ENCODE measurements at regions not wholly inside any gene's neighbourhood (a gene's known extent, or its start where the extent isn't known, plus 50 kb on each side); places are given as distances from the start of the nearest gene placed in this dataset.
"Not testable (repeated sequence)": the region's sequence is repeated elsewhere in the genome, so short reads cannot be mapped to it uniquely, and the experiment has no call there.

DNA sequence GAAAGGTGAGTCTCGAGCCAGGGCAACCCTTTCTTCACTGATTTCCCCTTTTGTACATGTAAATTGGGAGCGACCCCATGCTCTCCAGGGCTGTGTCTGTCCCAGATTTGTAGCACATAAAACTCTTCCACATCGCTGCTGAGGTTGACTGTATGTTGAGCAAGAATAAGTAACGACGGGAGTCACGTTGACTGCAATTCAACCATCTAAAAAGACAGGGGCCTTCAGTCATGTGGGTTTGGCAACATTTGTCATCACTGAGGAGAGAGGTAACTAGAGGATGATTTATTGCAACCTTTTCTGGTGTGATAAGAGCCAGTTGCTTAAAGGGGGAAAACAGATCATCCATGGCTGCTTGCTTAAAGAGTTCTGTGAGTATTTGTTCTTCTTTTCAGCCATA is 159.4 kb upstream of the SULF2 start:
- DNase-seq: no peak

GRCh38 chr20:47941869-47942268 is 156.6 kb upstream of the SULF2 start:
- DNase-seq: no peak

GRCh38 chr20:47940101-47940813 is 155.0 kb upstream of the SULF2 start:
- no peak for DNase-seq

DNA sequence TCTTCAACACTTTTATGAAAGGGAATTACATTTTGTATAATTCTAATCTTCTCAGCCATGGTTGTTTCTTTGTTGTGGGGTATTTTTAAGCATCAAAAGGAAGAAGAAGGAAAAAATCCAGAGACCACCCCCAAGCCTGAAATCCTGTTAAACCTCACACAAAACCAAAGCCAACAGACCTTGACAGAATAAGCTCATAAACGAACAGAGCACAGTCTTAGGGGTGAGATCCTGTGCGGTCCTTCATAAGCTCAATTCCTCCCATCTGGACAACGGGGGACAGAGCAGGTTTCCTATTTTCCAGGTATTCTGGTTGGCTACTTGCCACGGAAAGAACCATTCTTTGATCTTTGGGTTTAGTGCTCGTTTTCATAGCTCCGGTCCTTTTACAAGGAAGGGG is 151.3 kb upstream of the SULF2 start:
- DNase-seq: no peak

DNA sequence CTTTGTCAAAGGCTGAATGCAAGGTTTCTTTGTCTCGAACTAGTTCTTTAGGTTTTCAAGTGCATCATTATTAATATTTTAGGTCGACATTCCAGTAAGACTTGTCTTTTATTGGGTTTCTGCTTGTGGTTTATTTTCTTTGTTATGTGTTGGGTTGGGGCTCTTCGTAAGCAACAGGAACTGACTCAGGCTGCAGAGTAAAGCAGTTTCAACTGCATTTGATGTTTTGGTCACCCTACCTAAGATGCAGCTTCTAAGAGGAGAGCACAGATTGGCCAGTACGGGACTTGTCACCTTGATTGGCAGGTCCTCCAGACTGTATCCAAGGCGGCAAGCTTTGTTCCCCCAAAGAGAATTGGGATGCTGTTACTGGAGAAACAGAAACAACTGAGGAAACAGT is 149.5 kb upstream of the SULF2 start:
- no peak for DNase-seq

GRCh38 chr20:47931443-47931842 is 146.2 kb upstream of the SULF2 start:
- no peak for DNase-seq

- DNase-seq: no peak
Measured at GRCh38 chr20:47931002-47931401, 145.7 kb upstream of the SULF2 start.

DNA sequence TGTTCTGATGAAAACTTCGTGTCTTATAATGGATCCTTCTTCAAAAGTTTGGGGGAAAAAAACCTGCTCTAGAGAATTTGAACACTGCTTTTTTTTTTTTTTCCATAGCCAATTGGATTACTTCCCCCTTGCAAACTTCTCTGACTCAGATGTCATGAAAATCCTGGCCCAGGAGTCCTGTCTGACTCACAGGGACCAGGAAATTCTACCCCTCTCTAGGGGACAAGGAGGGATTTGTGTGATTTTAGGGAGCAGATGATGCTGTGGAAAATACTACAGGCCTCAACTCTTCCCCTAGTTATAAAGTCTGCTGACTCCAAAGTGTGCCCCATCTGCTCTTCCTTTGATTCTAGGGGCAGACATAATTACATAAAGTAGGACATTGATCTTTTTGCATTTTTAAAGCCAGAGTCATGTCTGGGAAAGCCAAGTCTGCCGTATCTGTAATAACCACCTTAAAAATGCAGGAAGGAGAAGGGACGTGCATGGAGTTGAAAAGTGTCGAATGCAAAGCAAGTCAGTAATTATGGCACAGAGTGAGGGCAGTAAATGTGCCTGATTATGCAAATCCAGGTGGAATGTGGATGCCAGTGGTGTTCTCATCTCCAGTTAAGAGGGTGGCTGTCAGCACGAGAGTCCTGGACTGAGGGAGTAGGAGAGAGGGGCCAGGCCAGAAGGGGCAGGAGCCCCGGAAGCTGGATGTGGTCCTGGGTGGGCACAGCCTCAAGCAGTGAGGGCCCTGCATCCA is 144.3 kb upstream of the SULF2 start:
- DNase-seq: no peak

- DNase-seq: no peak
Measured at GRCh38 chr20:47927944-47928343, 142.7 kb upstream of the SULF2 start.

DNA sequence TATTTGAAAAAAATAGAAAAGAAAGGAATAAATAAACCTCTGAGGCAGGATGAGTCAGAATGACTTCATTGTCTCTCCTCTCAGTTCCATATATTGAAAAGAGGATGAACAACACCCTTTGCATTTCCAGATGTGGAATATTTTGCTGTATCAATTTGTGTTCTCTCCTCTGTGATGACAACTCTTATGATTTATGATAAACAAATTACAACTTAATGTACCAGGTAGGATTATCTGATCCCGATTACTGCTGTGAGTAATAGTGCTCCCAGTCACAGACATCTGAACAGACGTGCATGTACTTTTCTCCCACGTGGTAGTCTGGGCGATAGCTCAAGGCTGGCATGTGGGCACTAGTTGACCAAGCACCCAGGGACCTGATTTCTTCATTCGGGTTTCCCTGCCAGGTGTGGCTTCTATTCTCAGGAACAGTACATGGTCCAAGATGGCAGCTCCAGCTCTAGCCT is 142.1 kb upstream of the SULF2 start:
- no peak for DNase-seq

- DNase-seq: no peak
Measured at GRCh38 chr20:47926731-47927130, 141.4 kb upstream of the SULF2 start.

GRCh38 chr20:47925593-47925992 is 140.3 kb upstream of the SULF2 start:
- DNase-seq: no peak

GRCh38 chr20:47922269-47922668 is 137.0 kb upstream of the SULF2 start:
- DNase-seq: no peak

DNA sequence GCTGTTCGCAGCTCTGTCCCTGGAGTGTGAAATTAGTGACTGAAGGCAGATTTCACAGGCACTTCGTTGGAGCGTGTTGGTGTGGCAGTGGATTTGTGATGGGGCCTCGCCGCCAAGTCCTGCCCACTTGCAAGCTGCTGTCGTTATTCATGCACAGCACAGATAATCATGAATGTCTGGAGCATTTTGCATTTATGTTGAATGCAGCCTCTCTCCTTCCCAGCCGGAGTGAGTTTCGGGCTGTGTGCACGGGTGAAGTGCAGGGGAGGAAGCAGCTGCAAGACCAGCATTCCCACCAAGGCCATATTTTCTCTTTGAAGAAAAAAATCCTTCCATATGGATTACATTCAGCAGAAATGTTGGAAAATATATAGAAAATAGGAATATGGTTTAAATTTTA is 136.5 kb upstream of the SULF2 start:
- not testable (repeated sequence) for DNase-seq

GRCh38 chr20:47921408-47921807 is 136.1 kb upstream of the SULF2 start:
- no peak for DNase-seq

- no peak for DNase-seq
Measured at GRCh38 chr20:47917549-47918070, 132.3 kb upstream of the SULF2 start.

DNA sequence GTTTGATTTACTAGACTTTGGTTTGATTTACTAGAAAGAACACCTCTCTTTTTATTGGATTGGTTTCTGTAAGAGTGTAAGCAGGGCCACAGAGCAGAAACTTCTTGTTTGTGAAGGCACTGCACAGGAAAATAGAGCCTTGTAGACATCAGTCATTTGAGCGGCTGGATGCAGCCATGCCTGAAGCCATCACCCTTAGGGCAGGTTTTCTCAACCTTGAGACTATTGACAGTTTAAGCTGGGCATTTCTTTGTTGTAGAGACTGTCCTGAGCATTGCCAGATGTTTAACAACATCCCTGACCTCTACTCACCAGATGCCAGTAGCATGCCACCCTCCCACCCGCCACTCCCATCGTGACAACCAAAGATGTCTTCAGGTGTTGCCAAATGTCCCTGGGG is 130.2 kb upstream of the SULF2 start:
- no peak for DNase-seq

- no peak for DNase-seq
Measured at GRCh38 chr20:47914792-47915191, 129.5 kb upstream of the SULF2 start.

GRCh38 chr20:47912786-47913501 is 127.7 kb upstream of the SULF2 start:
- DNase-seq: not testable (repeated sequence)

- DNase-seq: not testable (repeated sequence)
Measured at GRCh38 chr20:47912165-47912564, 126.9 kb upstream of the SULF2 start.

DNA sequence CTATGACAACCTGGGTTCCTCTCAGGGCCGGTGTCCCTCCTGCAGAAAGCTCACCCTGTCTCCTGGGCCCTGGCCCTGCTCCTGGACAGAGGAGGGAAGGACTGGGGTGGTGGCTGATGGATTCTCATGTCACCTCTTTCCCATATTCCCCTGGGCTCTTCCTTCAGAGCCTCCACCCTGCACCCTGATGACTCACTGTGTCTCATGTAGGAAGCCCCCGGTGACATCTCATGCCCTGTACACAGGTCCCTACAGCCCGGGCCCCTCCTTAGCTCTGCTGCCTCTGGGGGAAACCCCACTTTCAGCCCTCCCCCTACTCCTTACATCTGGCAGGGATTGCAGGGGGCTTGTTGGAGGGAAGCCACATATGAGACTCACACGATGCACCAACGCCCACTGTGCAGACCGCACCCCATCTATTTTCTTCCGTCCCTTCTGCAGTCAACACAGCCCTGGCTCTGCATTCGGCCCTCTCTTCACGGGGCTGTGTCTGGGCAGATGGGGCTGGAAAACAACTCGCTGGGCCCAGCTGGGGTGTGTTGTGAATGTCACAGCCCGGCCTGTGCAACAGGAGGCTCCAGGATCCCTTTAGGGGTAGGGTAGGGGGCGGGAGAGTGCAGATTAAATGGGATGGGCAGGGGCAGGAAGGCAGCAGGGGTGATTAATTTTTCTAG is 124.6 kb upstream of the SULF2 start:
- not testable (repeated sequence) for DNase-seq

DNA sequence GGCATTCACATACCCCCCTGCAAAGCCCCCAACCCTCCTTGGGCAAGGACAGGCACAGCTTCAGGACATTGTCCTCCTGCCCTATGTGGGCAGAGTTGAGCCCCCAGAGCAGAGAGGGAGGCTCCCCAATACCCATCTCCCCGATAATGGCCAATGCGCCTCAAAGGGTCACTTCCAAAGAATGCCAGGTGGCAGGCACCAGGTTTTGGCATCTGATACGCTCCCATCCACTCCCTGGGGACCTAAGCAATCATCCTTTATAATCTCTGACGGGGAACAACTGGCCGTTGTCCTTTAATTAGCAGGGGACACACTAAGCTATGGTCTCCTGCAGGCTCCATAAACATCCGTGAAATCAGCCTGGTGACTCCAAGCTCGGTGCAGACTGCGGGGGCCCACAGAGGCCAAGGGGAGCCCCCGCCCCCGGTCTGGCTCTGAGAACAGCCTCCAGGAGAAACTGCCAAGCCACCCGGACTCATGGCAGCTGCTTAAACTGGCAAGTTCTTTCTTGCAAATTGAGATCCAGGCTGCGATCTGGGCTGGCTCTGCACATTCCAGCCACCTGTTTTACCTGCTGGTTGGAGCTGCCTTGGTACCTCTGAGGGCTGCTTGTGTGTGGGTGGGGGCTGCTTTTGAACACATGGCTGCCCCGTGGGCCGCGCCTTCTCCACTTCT is 123.2 kb upstream of the SULF2 start:
- DNase-seq: not testable (repeated sequence)

All from GDM1 (cell line).